NCI-H1436 (cell line): ENCODE measurements at regions not wholly inside any gene's neighbourhood (a gene's known extent, or its start where the extent isn't known, plus 50 kb on each side); places are given as distances from the start of the nearest gene placed in this dataset.
"Not testable (repeated sequence)": the region's sequence is repeated elsewhere in the genome, so short reads cannot be mapped to it uniquely, and the experiment has no call there.

Experiments used
- DNase-seq: peaks from one replicate; lab custom pipeline; 2025; lab: John Stamatoyannopoulos, UW

DNA sequence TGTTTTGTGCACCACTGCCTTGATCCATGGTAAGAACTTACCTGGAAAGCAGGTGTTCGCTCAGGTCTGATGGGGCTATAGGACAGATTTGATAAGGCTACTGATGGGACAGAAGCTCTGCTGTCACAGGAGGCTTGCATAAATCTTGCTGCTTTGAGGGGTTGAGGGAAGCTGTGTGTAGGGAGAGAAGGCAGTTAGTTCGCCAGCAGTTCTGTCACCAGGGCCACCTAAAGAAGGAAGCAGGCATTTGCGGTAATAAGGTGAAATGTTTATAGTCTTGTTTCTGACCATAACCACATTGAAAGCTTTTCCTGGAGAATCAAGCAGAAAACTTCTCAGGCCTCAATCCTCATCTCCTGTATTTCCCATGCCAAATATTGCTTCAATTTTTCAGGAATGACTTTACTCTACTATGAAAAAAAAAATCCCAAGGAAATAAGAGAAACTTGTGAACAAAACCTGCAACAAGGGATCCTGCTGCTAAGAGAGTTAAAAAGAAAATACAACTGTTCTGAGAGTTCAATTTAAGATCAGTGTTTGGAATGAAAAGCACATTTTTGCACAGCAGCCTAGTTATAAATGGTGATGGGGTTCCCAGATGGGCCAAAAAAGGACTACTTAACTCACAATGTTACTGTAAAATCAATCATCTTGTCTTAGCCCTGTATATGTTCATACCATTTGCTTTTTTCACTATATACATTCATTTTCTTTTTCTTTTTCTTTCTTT lies 122.0 kb upstream of the RANBP3L start:
- DNase-seq, result no peak

DNA sequence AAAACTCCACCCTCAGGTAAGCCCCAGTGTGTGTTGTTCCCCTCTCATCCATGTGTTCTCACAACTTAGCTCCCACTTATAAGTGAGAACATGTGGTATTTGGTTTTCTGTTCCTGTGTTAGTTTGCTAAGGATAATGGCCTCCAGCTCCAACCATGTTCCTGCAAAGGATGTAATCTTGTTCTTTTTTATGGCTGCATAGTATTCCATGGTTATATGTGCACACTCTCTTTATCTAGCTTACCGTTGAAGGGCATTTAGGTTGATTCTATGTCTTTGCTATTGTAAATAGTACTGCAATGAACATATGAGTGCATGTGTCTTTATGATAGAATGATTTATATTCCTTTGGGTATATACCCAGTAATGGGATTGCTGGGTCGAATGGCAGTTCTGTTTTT lies 124.4 kb upstream of the RANBP3L start:
- DNase-seq, result not testable (repeated sequence)

DNA sequence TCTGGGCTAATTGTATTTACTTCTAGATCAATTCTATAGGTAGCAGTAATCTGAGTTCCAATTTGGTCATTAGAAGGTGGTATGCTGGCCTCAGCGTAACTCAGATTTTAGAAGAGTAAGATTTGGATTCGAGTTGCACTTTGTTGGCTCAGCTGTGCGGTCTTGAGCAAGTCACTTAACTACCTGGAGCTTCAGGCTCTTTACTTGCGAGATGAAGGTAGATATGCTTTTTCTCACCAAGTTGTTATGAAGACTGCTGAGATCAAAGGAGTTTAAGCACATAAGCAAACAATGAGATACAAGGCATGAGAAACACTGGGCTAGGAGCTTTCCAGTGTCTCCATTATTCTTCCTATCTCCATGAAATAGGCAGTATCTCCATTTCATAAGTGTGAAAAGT lies 133.8 kb upstream of the RANBP3L start:
- DNase-seq, result no peak

DNA sequence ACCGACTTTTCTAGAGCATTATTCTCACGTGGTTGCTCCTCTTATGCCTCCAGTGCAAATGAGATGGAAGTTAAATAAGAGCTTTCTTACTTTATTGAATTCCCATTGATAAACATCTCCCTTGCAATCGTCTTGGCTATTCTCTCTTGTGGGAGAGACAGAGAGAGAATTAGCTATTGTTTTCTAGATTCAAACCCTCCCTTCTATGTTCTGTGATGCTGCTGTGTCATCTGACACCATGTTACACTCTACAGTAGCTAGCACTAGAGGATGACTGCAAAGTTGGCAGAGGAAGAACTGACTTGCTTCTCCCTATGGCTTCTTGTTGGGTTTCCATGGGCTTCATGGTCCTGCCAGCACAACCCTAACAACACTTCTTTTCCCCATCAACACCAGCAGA lies 134.6 kb upstream of the RANBP3L start:
- DNase-seq, result no peak

DNA sequence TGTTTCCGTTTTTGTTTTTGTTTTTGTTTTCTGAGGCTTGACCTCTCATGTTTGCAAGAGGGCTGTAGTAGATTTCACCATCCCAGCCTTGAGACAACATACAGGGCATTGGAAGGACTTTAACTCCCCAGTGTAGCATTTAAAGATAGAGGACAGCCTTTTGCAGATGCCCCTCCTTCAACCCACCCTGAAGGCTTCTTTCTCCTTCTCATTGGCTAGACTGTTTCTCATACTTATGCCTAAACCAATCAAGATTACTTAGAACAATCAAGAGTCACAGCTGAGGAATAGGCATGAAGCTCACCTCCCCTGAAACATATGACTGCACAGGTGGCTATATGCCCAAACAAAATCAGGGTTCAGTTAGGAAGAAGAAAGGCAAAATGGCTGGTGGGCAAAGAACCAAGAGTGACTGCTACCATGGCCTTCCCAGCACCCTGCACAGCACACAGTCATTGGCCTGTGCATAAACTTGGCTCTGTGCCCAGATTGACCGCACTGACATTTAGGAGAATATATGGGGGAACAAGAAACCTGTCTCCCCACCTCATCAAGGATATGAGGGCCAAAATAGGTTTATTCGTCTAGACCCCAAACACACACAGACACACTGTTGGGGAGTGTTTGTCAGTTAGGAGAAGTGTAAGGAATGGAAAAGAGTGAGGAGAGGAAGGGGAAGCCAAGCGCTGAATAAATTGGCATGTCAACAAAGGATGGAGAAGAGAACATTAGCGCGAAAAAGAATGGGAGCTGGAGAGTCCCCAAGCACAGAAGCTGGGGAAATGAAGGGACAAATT lies 137.3 kb upstream of the RANBP3L start:
- DNase-seq, result no peak

DNA sequence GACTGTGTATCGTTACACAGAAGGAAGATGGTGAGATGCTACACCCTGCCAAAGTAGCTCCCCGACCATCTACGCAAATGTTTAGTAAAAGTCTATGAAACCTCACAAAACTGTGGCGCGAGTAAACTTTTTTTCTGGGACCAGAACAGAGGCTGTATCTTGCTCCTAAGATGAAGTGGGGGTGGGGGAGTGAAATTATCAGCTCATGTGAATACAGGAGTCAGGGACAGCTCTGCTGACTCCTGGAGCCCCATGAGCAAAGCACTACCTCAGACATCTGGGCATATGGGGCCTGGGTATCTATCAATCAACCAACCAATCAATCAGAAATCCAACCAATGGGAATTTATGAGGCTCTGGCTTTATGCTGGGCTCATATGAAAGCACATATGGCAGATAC lies 138.6 kb upstream of the RANBP3L start:
- DNase-seq, result no peak

DNA sequence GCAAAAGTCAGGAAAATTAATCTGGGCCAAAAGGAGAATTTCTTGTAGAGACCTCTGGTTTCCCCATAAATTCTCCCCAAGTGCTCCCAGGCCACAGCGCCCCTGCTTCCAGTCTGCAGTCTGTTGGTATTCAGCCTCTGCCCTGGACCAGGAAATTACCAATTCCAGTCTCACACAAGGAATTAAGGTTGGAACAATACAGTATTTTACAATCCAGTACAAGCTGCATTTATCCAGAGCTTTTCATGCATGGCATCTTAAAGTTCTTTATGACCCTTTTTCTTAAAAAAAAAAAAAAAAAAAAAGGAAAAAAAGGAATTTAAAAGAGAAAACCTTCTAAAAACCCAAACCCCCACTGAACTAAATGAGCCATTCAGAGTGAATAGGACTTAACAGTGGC lies 139.6 kb upstream of the RANBP3L start:
- DNase-seq, result no peak

DNA sequence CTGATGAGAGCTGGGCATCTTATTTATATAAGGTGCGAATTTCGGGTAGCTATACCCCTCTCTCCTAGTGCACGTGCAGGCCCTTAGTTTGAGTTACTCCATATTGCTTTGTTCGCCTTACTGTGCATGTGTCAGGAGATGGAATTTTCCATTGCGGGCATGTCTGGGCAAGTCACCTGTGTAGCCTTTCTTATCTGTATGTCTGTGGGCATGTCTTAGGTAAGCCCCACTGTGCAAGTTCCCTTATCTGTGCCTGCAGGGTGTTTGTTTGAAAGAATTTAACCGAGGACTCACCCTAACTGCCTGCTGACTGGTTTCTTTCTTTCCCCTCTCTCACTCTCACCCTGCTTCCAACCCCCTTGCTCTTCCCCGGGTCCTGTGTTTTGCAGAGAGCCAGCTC lies 140.7 kb upstream of the RANBP3L start:
- DNase-seq, result no peak

DNA sequence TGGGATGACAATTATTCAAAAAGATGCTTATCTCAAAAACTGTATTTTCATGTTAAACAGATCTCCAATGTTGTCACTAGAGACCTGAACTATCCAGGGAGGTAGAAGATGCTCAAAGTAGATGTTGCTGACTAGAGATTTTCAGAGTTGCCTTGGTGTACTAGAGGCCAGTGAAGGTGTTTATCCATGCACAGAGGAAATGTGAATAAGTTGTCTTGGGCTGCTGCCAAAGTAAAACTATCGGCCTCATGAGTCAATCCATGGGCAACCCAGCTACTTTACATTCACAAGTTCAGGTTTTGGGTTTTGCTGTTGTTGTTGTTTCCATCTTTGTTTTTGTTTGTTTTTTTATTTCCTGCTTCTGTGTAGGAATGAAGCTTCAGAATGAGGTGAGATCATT lies 141.1 kb upstream of the RANBP3L start:
- no peak for DNase-seq

DNA sequence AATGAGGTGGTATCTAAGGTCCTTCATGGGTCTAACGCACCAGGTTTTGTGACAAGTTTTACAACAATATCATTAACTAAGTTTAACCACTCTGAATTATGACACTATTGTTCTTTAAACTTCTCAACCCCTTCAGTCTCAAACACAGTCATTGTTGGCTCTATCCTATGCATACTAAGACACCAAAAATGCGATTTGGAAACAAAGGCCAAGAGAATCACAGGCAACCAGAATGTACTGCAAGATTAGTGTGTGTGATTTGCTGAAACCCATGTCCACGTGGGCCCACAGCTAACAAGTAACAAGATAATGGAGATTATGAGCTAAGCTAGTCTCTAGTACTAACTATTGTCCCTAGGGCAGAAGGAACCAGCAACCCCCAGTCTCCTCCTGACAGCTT lies 142.2 kb upstream of the RANBP3L start:
- DNase-seq, result no peak

DNA sequence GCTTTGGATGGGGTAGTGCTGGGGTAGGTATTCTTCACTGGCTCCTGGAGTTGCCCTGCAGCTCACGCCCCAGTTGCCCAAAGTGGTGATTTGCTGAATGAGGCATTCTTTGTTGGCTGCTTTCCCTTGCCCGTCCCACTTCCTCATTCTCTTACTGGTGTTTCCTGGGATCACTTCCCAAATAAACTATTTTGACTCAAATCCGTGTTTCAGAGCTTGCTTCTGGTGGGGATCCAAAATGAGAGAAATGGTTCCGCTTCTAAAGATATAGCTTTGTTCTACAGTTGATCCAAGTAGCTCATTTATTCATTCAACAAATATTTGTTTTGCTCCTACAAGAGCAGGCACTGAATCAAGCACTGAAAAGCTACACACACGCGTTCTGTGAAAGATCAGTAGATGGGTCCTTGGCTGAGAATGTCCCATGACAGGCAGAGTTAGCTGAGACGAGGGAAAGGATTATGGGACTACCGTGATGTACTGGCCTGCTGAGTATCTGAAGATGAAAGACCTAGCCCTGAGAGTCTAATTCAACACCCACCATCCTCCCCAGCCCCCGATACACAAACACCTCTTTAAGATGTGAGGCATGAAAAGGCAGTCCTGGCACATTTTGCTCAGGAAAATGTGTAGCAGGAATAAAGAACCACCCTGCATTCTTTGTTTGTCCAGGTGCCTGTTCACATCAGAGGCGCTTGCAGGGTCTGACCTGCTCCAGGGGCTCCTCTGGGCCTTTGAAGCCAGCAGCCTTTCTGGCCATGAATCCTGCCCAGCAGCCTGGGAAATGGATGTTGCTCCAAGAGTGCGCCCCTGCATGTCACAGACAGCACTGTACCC lies 143.1 kb upstream of the RANBP3L start:
- no peak for DNase-seq

DNA sequence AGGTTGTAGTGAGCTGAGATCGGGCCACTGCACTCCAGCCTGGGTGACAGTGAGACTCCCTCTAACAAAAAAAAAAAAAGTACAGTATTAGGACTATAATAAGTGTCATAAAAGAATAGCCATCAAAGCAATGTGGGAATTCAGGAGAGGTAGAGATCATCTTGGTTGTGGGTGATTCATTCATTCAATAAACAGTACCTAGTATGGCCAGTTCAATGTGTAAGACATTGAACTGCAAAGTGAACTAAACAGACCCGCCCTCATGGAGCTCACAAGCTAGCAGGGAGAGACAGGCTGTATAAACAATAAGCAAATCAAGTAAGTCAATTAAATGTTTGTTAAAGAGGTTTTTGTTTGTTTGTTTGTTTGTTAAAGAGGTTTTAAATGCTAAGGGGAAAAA lies 146.1 kb upstream of the RANBP3L start:
- DNase-seq, result no peak

DNA sequence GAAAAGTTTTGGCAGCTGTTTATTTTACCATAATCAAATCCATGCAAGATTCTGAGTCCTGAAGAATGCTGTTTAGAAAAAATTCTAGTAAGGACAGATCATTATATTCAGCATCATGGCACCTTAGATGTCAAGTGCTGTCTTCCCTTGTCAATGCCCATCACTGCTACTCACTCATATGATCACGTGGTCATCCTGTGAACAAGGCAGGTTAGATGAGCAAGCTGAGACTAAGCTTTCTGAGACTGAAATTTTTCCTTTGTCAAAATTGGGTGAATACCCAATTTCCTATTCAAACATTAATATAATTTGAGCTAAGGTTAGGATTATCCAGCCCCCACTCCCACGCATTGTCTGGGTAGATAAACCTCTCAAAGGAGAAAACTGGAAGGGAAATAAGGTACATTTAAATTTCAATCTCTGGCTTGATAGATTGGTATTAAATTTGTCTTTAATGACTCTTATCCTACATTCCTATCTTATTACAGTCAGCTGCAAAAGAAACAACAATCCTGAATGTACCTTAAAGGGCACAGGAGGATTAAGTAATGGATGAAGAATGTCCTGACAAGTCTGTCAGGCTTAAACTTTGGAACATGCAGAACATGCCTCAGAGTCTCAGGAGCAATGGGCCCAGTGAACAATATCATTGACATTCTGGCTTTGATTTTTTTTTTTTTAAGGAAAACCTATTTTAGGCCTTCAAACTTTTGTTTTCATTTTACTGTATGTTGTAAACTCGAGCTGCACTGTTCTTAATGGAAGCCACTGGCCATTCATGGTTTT lies 148.7 kb upstream of the RANBP3L start:
- DNase-seq, result no peak

DNA sequence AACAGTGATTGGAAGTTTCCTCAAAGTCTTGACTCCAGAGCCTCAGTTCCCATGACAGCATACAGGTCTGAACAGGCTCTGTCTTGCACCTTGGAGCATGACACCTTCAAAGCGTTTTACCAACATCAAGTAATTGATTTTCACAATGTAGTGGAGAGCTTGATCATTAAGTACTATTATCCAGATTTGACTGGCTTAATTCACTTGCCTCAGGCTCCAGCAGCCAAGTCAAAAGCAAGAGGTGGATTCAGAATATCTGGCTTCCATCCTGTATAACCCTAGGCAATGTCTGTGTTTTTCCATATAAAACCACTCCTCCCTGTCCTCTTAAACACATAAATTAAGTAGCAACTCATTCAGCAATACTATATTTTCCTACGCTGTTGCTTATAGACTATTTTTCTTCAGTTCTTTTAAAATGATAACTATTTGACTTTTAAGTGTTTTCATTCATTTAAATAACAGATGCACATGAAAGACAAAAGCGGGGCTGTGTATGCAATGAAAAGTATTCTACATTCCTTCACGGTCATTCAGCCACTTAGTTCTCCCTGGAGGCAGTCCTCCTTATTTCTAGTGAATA lies 150.8 kb upstream of the RANBP3L start:
- no peak for DNase-seq

DNA sequence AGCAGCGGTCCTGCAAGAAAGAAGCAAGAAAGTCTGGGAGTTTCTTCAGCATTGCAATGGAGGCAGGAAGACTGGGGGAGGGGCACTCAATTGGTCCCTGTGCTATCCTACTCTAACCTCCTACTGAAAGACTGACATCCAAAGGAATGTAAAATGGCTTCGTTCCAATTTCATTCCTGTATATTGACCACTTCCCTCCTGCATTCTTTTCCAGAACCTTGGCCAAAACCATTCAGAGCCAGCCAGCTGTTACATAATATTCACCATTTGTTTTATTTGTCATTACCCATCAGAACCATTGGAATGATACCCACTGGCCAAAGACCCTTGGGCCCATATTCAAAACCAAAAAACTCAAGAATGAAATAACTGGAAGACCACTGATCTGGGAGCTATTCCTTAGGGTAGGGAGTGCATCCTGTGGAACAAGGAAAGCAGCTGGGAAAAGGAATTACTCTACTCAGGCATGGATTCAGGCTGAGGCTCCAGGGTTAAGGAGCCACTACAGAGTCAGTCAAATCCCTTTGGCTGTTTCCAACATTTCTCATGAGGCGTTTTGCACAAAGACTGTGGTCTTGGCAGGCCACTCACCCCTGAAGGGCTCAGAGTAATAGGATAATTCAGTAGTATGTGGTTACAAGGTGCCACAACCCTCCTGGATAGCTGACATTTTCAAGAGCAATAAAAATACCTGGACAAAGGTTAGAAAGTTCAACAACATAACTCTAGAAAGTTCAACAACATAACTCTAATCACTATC lies 148.7 kb upstream of the SLC1A3 start:
- no peak for DNase-seq

DNA sequence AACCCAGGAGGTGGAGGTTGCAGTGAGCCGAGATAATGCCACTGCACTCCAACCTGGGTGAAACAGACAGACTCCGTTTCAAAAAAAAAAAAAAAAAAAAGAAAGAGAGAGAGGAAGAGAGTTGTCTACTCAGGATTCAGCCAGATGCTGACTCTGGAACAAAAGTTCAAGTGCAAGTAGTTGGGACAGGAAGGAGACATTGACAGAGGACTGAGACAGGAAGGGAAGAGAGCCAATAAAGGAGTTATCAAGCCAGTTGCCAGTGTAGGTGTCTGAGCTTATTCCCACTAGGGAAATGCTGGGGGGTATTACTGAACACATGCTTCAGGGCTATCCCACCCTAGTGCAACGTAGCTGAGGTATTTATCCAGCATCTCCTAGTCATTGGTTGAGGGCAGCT lies 147.7 kb upstream of the SLC1A3 start:
- no peak for DNase-seq

DNA sequence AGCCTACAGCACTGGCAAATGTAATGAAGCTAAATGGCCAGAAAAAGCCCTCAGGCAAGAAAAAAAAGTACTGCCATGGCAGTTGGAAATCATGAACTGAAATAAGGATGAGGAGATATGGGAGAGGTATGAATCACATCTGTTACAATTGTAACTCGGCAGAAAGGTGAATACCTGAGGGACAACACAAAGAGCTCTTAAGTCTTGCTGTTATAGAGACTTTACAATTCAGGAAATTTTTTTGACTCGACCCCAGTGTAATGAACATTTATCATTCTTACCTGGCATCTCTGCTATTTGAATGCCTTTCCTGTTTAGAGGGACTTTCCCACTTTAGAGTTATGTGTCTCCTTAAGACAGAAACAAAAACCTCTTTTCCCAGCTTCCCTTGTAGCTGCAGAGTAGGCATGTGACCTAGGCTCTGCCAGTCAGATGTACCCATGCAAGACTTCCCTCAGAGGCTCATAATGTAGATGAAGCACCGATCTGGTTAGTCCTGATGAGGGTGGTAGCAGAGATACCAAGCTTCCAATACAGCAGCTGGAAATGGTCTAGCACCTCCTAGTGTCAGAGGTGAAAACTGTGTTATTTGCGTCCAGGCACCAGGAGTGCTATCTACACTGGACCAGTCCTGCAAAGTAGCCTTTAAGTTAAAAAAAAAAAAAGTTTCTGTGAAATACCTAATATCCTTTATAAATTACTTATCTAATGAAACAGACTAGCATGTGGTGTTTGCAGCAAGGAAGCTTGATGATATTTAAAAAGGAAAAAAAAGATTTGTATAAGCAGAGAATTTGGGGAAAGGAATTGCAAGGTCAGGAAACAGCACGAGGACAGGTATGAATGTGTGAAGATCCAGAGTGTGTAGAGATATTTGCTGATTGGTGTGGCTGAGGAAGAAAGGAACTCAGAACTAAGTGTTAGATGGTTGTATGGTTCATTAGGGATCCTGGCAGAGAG lies 146.9 kb upstream of the SLC1A3 start:
- no peak for DNase-seq

DNA sequence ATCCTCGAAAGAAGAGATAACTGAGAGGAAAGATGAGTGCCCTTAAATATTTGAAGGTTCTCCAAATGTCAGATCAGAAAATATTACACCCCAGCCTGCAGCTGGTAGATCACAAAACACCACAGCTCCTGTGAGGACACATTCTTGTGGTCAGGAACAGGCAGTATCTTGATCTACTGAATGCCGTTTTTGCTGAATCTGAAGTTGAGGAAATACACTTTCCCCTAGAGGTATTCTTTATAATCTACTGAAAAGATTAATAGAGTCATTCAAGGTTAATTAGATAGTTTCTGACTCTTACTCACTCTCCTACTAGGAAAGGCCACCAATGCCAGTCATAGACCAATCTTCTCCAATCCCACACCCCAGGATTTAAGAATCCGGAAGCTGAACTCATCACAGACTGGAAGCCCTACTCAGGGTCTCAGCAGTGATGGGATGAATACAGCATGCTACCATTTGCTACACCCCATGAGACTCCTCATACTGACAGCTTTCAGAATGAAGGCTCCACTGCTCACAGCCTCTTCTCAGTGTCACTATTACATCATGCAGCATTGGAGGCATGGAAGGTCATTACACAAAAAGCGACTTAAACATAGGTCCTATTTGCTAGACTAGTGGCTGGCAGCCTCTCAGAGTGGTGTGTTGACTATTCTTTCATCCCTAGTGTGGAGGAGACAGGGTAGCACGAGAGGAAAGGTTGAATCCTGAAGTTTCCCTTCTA lies 143.9 kb upstream of the SLC1A3 start:
- DNase-seq, result no peak

DNA sequence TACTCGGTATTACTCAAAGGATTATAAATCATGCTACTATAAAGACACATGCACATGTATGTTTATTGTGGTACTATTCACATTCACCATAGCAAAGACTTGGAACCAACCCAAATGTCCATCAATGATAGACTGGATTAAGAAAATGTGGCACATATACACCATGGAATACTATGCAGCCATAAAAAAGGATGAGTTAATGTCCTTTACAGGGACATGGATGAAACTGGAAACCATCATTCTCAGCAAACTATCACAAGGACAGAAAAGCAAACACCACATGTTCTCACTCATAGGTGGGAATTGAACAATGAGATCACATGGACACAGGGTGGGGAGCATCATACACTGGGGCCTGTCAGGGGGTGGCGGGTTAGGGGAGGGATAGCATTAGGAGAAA lies 130.5 kb upstream of the SLC1A3 start:
- DNase-seq, result not testable (repeated sequence)
